Neural cell (in vitro differentiated cells): ENCODE measurements at regions not wholly inside any gene's neighbourhood (a gene's known extent, or its start where the extent isn't known, plus 50 kb on each side); places are given as distances from the start of the nearest gene placed in this dataset.

Experiments used
- H2AFZ ChIP-seq: fragments of 200-600, 300-800 bp; sonication (generic), shearing (Covaris generic); 2 replicates; pipeline ENCODE4 v1.6.0; 2014; ENCODE audit warnings: low read depth, mild to moderate bottlenecking, antibody characterized with exemption, low read length, moderate library complexity
- H3F3A ChIP-seq: fragments of 200-600 bp; shearing (Covaris generic); 2 replicates; pipeline ENCODE4 v1.6.1; 2016; ENCODE audit warnings: mild to moderate bottlenecking, moderate library complexity, mixed read lengths, antibody characterized with exemption, low read length; ENCODE audit not compliant: insufficient read depth, poor library complexity, severe bottlenecking
- H3K27ac ChIP-seq: fragments of 200-600, 300-800 bp; sonication (generic), shearing (Covaris generic); 2 replicates; pipeline ENCODE4 v1.5.1; 2014; ENCODE audit warnings: mild to moderate bottlenecking, low read length, moderate library complexity
- H3K27me3 ChIP-seq: fragments of 300-800, 200-600 bp; sonication (generic), shearing (Covaris generic); 2 replicates; pipeline ENCODE4 v1.6.0; 2014; ENCODE audit warnings: mild to moderate bottlenecking, low read depth, low read length, moderate library complexity; ENCODE audit not compliant: insufficient read depth
- H3K36me3 ChIP-seq: fragments of 300-800, 200-600 bp; sonication (generic), shearing (Covaris generic); 2 replicates; pipeline ENCODE4 v1.5.1; 2014; ENCODE audit warnings: mild to moderate bottlenecking, antibody characterized with exemption, low read length, moderate library complexity; ENCODE audit not compliant: insufficient read depth
- H3K4me2 ChIP-seq: fragments of 300-800, 200-600 bp; sonication (generic), shearing (Covaris generic); 2 replicates; pipeline ENCODE4 v1.6.0; 2014; ENCODE audit warnings: mild to moderate bottlenecking, low read length
- H3K4me3 ChIP-seq: fragments of 300-800, 200-600 bp; sonication (generic), shearing (Covaris generic); 2 replicates; pipeline ENCODE4 v1.5.1; 2014; ENCODE audit warnings: mild to moderate bottlenecking, low read length, moderate library complexity
- H3K79me2 ChIP-seq: fragments of 200-600 bp; shearing (Covaris generic); replicated peaks from 2 replicates; pipeline ENCODE4 v1.6.0; 2014; ENCODE audit warnings: mild to moderate bottlenecking, low read length, moderate library complexity; ENCODE audit not compliant: insufficient read depth
- H3K9ac ChIP-seq: fragments of 300-800, 200-600 bp; sonication (generic), shearing (Covaris generic); 2 replicates; pipeline ENCODE4 v1.6.1; 2016; ENCODE audit warnings: mild to moderate bottlenecking, low read length, mixed read lengths
- H3K9me2 ChIP-seq: fragments of 200-600 bp; shearing (Covaris generic); 2 replicates; pipeline ENCODE4 v1.6.1; 2016; ENCODE audit warnings: mild to moderate bottlenecking, low read length, mixed read lengths; ENCODE audit not compliant: insufficient read depth
- H3K9me3 ChIP-seq: fragments of 200-600, 300-800 bp; sonication (generic), shearing (Covaris generic); 2 replicates; pipeline ENCODE4 v1.6.1; 2016; ENCODE audit warnings: mild to moderate bottlenecking, mixed run types, low read length, moderate library complexity, mixed read lengths
- H4K20me1 ChIP-seq: fragments of 200-600 bp; shearing (Covaris generic); 2 replicates; pipeline ENCODE4 v1.6.1; 2016; ENCODE audit warnings: mild to moderate bottlenecking, mixed run types; ENCODE audit not compliant: insufficient read depth
- EP300 ChIP-seq: fragments of 450-650 bp; conservative IDR thresholded peaks from 2 replicates; pipeline ENCODE4 v1.6.1; 2014; ENCODE audit warnings: antibody characterized with exemption, mild to moderate bottlenecking, moderate library complexity; ENCODE audit not compliant: poor library complexity, severe bottlenecking
- EZH2 ChIP-seq: fragments of 200-600, 300-800 bp; shearing (Covaris generic), sonication (generic); IDR thresholded peaks from 2 replicates; pipeline ENCODE4 v1.6.1; 2014; ENCODE audit warnings: antibody characterized with exemption, low read length, borderline replicate concordance, mild to moderate bottlenecking; ENCODE audit not compliant: insufficient read depth, poor library complexity, severe bottlenecking
- MXI1 ChIP-seq: fragments of 450-650 bp; conservative IDR thresholded peaks from 2 replicates; pipeline ENCODE4 v1.6.1; 2014; ENCODE audit warnings: antibody characterized with exemption, mild to moderate bottlenecking; ENCODE audit not compliant: poor library complexity, severe bottlenecking
- POLR2AphosphoS5 ChIP-seq: IDR thresholded peaks from 2 replicates; pipeline ENCODE4 v1.6.1; 2012
- RAD21 ChIP-seq: fragments of 450-650 bp; conservative IDR thresholded peaks from 2 replicates; pipeline ENCODE4 v1.6.1; 2014; ENCODE audit warnings: antibody characterized with exemption, mild to moderate bottlenecking, moderate library complexity
- SMC3 ChIP-seq: fragments of 450-650 bp; conservative IDR thresholded peaks from 2 replicates; pipeline ENCODE4 v1.6.1; 2014; ENCODE audit warnings: antibody characterized with exemption, mild to moderate bottlenecking, moderate library complexity; ENCODE audit not compliant: poor library complexity
- TAF1 ChIP-seq: IDR thresholded peaks from 2 replicates; pipeline ENCODE4 v1.6.1; 2012; ENCODE audit warnings: low read depth
- TF ChIP-seq, protein P1 (sequence below): fragments of 450-650 bp; IDR thresholded peaks from 2 replicates; pipeline ENCODE4 v1.5.1; 2014; ENCODE audit warnings: antibody characterized with exemption, mild to moderate bottlenecking, moderate library complexity; ENCODE audit not compliant: poor library complexity, severe bottlenecking
- TF ChIP-seq, protein P2 (sequence below): IDR thresholded peaks from 2 replicates; pipeline ENCODE4 v1.6.1; 2012; ENCODE audit warnings: borderline replicate concordance

DNA sequence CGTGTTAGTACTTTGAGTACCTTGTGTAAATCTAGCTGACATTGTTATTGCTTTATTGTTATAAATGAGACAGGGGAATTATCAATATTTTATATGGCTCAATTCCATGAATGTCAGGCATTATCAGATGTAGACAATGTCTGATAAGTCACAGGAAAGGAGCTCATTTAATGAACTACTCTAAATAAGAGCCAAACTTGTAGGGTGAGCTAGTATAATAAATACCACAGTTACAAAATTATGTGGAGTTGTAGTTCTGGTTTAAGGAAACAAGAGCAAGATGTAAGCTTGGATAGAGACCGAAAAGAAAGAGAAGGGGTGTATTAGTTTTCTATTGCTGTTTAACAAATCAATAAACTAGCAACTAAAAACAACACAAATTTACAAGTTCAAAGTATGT lies 891.8 kb upstream of the SLITRK1 start:
- TF ChIP-seq, protein P1, sequence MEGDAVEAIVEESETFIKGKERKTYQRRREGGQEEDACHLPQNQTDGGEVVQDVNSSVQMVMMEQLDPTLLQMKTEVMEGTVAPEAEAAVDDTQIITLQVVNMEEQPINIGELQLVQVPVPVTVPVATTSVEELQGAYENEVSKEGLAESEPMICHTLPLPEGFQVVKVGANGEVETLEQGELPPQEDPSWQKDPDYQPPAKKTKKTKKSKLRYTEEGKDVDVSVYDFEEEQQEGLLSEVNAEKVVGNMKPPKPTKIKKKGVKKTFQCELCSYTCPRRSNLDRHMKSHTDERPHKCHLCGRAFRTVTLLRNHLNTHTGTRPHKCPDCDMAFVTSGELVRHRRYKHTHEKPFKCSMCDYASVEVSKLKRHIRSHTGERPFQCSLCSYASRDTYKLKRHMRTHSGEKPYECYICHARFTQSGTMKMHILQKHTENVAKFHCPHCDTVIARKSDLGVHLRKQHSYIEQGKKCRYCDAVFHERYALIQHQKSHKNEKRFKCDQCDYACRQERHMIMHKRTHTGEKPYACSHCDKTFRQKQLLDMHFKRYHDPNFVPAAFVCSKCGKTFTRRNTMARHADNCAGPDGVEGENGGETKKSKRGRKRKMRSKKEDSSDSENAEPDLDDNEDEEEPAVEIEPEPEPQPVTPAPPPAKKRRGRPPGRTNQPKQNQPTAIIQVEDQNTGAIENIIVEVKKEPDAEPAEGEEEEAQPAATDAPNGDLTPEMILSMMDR, result no peak
- no peak for TF ChIP-seq RAD21
- TF ChIP-seq, protein P2, sequence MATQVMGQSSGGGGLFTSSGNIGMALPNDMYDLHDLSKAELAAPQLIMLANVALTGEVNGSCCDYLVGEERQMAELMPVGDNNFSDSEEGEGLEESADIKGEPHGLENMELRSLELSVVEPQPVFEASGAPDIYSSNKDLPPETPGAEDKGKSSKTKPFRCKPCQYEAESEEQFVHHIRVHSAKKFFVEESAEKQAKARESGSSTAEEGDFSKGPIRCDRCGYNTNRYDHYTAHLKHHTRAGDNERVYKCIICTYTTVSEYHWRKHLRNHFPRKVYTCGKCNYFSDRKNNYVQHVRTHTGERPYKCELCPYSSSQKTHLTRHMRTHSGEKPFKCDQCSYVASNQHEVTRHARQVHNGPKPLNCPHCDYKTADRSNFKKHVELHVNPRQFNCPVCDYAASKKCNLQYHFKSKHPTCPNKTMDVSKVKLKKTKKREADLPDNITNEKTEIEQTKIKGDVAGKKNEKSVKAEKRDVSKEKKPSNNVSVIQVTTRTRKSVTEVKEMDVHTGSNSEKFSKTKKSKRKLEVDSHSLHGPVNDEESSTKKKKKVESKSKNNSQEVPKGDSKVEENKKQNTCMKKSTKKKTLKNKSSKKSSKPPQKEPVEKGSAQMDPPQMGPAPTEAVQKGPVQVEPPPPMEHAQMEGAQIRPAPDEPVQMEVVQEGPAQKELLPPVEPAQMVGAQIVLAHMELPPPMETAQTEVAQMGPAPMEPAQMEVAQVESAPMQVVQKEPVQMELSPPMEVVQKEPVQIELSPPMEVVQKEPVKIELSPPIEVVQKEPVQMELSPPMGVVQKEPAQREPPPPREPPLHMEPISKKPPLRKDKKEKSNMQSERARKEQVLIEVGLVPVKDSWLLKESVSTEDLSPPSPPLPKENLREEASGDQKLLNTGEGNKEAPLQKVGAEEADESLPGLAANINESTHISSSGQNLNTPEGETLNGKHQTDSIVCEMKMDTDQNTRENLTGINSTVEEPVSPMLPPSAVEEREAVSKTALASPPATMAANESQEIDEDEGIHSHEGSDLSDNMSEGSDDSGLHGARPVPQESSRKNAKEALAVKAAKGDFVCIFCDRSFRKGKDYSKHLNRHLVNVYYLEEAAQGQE, result no peak
- TF ChIP-seq EP300, result no peak
- TF ChIP-seq TAF1, result no peak
- no peak for TF ChIP-seq MXI1
- TF ChIP-seq POLR2AphosphoS5, result no peak
- no peak for TF ChIP-seq EZH2
- TF ChIP-seq SMC3, result no peak
- H3K9me3 ChIP-seq, result no peaks in the 10 kb centered on the region
- no peaks in the 10 kb centered on the region for H3K79me2 ChIP-seq
- H3F3A ChIP-seq, result no peaks in the 10 kb centered on the region
- H3K27me3 ChIP-seq, result no peaks in the 10 kb centered on the region
- no peak overlapping the region for H3K27ac ChIP-seq
- H3K9me2 ChIP-seq, result no peaks in the 10 kb centered on the region
- H3K36me3 ChIP-seq, result no peaks in the 10 kb centered on the region
- no peak overlapping the region for H3K4me2 ChIP-seq
- no peak overlapping the region for H3K9ac ChIP-seq
- no peak overlapping the region for H3K4me3 ChIP-seq
- no peak overlapping the region for H2AFZ ChIP-seq
- H4K20me1 ChIP-seq, result no peaks in the 10 kb centered on the region

DNA sequence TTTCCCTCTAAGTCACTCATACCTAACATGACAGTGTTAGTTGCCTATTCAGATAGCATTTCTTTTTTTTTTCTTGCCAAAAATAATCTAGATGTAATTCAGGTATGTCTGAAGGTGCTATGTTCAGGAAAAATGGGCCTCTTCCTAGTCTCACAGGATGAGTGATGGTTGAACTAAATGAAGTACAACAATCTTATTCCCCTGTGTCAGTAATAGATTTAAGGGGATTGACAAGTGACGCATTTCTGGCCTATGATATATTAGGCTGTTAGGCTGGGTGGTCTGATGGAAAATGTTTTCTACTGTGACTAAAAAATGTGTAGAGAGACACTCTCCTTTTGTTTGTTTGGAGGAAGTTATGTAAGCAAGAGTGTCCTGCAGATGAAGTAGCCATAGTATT lies 878.7 kb upstream of the SLITRK1 start:
- no peaks in the 10 kb centered on the region for H3F3A ChIP-seq
- H4K20me1 ChIP-seq, result no peaks in the 10 kb centered on the region
- peak; percentile 87 for TF ChIP-seq EP300
- no peak for TF ChIP-seq SMC3
- TF ChIP-seq POLR2AphosphoS5, result peak; percentile 57
- TF ChIP-seq, protein P2, result no peak
- TF ChIP-seq TAF1, result no peak
- TF ChIP-seq, protein P1, result no peak
- no peak for TF ChIP-seq EZH2

More for the DNA sequence above, 878.7 kb upstream of the SLITRK1 start:
- Histone ChIP-seq H3K9ac (no peak overlapping the region), H3K27me3 (no peaks in the 10 kb centered on the region), H3K27ac (no peak overlapping the region), H3K9me2 (no peaks in the 10 kb centered on the region), H3K79me2 (no peaks in the 10 kb centered on the region), H3K9me3 (no peaks in the 10 kb centered on the region), H3K4me2 (peak overlapping the region; percentile 16), H3K36me3 (no peaks in the 10 kb centered on the region), H3K4me3 (no peak overlapping the region), H2AFZ (no peak overlapping the region)
